ENCODE measurements at regions not wholly inside any gene's neighbourhood (a gene's known extent, or its start where the extent isn't known, plus 50 kb on each side); places are given as distances from the start of the nearest gene placed in this dataset.

DNA sequence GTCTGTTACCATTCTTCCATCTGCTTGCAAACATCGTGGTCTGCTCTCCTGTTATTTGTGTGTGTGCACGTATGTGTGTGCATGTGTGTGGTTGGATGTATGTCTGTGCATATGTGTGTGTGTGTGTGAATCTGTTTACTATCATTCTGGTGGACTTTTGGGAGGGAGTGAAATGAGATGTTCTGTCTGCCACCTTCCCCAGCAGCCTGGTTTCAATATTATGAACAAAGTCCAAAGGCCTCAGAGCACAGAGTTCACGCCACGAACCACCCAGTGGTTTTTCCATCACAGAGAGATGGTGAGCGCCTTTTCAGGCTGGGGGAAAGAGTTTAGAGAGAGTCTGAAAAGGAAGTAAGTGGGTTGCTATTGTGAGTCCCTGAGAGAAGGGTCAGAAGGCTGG lies 67.1 kb upstream of the YWHAQ start:
- Histone ChIP-seq H3F3A (ENCODE audit: low read length, unreplicated experiment) (no peaks in the 10 kb centered on the region), H3K9me2 (replicated peaks; ENCODE audit: low read length) (no peaks in the 10 kb centered on the region), H3K36me3 (ENCODE audit: low read depth, low read length) (no peaks in the 10 kb centered on the region), H4K20me1 (ENCODE audit: low read length) (no peaks in the 10 kb centered on the region), H3K9ac (ENCODE audit: low read length) (no peak overlapping the region), H3K27me3 (ENCODE audit: low read length) (no peaks in the 10 kb centered on the region), H3K79me2 (ENCODE audit: low read length) (no peaks in the 10 kb centered on the region), H3K27ac (ENCODE audit: low read length) (no peak overlapping the region), H3K4me2 (ENCODE audit: low read length) (no peak overlapping the region), H3K4me1 (ENCODE audit: insufficient read depth, low read length) (peaks cover 20% of the 10 kb centered on the region), H2AFZ (ENCODE audit: low read length) (no peak overlapping the region), H3K9me3 (ENCODE audit: low read length) (no peaks in the 10 kb centered on the region), H3K4me3 (ENCODE audit: low read length) (no peak overlapping the region)
- BruUV-seq (replicated peaks): no TSS peak
- no peak for DNase-seq
- intact Hi-C loops (cut with micrococcal nuclease): no loop called here
- no peak for ATAC-seq
- CTCF ChIA-PET: no interaction called here
- TF ChIP-seq, protein P1, sequence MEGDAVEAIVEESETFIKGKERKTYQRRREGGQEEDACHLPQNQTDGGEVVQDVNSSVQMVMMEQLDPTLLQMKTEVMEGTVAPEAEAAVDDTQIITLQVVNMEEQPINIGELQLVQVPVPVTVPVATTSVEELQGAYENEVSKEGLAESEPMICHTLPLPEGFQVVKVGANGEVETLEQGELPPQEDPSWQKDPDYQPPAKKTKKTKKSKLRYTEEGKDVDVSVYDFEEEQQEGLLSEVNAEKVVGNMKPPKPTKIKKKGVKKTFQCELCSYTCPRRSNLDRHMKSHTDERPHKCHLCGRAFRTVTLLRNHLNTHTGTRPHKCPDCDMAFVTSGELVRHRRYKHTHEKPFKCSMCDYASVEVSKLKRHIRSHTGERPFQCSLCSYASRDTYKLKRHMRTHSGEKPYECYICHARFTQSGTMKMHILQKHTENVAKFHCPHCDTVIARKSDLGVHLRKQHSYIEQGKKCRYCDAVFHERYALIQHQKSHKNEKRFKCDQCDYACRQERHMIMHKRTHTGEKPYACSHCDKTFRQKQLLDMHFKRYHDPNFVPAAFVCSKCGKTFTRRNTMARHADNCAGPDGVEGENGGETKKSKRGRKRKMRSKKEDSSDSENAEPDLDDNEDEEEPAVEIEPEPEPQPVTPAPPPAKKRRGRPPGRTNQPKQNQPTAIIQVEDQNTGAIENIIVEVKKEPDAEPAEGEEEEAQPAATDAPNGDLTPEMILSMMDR (conservative IDR thresholded peaks at IDR 0.05; ENCODE audit: low read depth, low read length): no peak
- TF ChIP-seq EZH2phosphoT487 (IDR thresholded peaks at IDR 0.05; ENCODE audit: borderline replicate concordance, low read length): no peak
- no peak for TF ChIP-seq EZH2 (IDR thresholded peaks at IDR 0.05; ENCODE audit: low read length, unreplicated experiment)
- POLR2A ChIA-PET (ENCODE audit: unreplicated experiment): no interaction called here

DNA sequence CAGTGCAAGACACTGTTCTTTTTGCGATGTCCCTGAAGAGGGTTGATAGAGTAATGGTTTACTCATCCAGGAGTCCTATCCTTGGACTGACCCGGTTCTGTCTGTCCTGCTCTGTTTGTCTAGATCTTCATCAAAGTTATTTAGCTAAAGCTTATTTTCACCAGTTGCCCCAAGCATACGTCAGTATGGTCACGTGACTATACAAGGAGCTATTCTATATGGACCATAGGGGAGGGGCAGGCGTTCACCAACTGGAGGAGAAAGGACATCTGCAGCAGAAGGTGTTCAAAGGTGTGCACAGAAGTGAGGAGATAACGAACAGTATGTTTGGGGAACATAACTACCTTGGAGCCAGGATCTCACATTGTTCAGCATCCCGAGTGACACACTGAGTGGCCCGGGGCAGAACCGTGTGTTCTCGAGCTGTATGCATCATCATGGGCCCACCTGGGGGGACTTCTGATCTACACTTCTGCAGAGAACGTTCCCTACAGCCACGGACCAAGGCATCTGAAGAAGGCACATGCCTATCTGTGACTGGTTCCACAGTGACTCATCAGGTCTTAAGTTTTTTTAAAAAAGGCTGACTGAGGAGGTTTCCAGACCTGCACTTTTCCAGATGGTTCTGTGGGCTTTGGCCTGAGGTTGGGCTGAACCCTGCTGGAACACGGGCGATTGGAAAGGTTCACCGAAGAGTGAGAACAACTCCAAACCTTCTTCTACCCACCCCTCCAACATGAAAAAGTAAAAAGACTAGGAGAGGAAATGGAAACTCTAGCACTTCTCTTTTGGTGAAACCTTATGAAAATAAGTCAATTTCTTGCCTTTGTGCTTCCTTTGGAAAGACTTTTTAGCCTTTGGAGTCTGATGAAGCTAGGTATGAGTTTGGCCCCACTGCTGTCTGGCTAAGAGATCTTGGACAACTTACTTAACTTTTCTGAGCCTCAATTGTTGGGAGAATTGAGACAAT lies 68.6 kb upstream of the YWHAQ start:
- peaks cover 32% of the 10 kb centered on the region for H3K4me1 ChIP-seq (ENCODE audit: insufficient read depth, low read length)
- H3K9me3 ChIP-seq (ENCODE audit: low read length): no peaks in the 10 kb centered on the region
- no peaks in the 10 kb centered on the region for H3F3A ChIP-seq (ENCODE audit: low read length, unreplicated experiment)
- no peaks in the 10 kb centered on the region for H3K27me3 ChIP-seq (ENCODE audit: low read length)
- no peak overlapping the region for H3K27ac ChIP-seq (ENCODE audit: low read length)
- no peaks in the 10 kb centered on the region for H3K36me3 ChIP-seq (ENCODE audit: low read depth, low read length)
- ATAC-seq (no peak), DNase-seq (peak; percentile 57)
- H3K9ac ChIP-seq (ENCODE audit: low read length): no peak overlapping the region
- no peak for TF ChIP-seq EZH2 (IDR thresholded peaks at IDR 0.05; ENCODE audit: low read length, unreplicated experiment)
- TF ChIP-seq EZH2phosphoT487 (IDR thresholded peaks at IDR 0.05; ENCODE audit: borderline replicate concordance, low read length): no peak
- TF ChIP-seq, protein P1 (conservative IDR thresholded peaks at IDR 0.05; ENCODE audit: low read depth, low read length): no peak
- intact Hi-C loops (cut with micrococcal nuclease): no loop called here
- no peak overlapping the region for H3K4me3 ChIP-seq (ENCODE audit: low read length)
- BruUV-seq (replicated peaks): no TSS peak
- no peaks in the 10 kb centered on the region for H3K9me2 ChIP-seq (replicated peaks; ENCODE audit: low read length)
- H4K20me1 ChIP-seq (ENCODE audit: low read length): no peaks in the 10 kb centered on the region
- POLR2A ChIA-PET (ENCODE audit: unreplicated experiment): no interaction called here
- H3K4me2 ChIP-seq (ENCODE audit: low read length): no peak overlapping the region
- CTCF ChIA-PET: interaction anchor here (0.7 kb wide), 1 partner anchor 85 kb away, joined by 10 read pairs; no protein-coding TSS in a partner anchor
- no peaks in the 10 kb centered on the region for H3K79me2 ChIP-seq (ENCODE audit: low read length)
- H2AFZ ChIP-seq (ENCODE audit: low read length): no peak overlapping the region

DNA sequence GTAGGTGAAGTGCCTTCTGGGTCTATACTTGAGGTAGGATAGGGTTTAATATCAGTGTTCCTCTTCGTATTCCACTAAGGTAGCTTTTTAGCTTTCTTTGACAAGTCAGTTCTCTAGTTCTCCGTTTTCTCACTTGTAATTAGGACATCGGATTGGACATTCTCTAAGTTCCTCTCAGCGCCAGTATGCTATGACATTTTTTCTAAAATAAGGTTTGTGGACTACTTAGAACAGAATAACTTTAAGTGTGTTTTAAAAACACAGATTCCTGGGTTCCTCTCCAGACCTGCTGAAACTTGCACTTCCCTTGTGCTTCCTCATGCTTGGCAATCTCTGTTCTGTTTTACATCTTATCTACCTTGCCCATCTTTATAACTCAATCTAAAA lies 69.3 kb upstream of the YWHAQ start:
- intact Hi-C loops (cut with micrococcal nuclease): no loop called here
- ChIA-PET CTCF (interaction anchor here (0.7 kb wide), 1 partner anchor 86 kb away, joined by 10 read pairs; no protein-coding TSS in a partner anchor), POLR2A (ENCODE audit: unreplicated experiment) (no interaction called here)
- BruUV-seq (replicated peaks): no TSS peak
- Histone ChIP-seq H3K79me2 (ENCODE audit: low read length) (no peaks in the 10 kb centered on the region), H3K9me3 (ENCODE audit: low read length) (no peaks in the 10 kb centered on the region), H2AFZ (ENCODE audit: low read length) (no peak overlapping the region), H3K27ac (ENCODE audit: low read length) (no peak overlapping the region), H3K9me2 (replicated peaks; ENCODE audit: low read length) (no peaks in the 10 kb centered on the region), H3K4me2 (ENCODE audit: low read length) (no peak overlapping the region), H3K4me1 (ENCODE audit: insufficient read depth, low read length) (peaks cover 35% of the 10 kb centered on the region), H3F3A (ENCODE audit: low read length, unreplicated experiment) (no peaks in the 10 kb centered on the region), H3K27me3 (ENCODE audit: low read length) (no peaks in the 10 kb centered on the region), H3K9ac (ENCODE audit: low read length) (no peak overlapping the region), H4K20me1 (ENCODE audit: low read length) (no peaks in the 10 kb centered on the region), H3K4me3 (ENCODE audit: low read length) (no peak overlapping the region), H3K36me3 (ENCODE audit: low read depth, low read length) (no peaks in the 10 kb centered on the region)
- TF ChIP-seq, protein P1 (conservative IDR thresholded peaks at IDR 0.05; ENCODE audit: low read depth, low read length): no peak
- TF ChIP-seq EZH2 (IDR thresholded peaks at IDR 0.05; ENCODE audit: low read length, unreplicated experiment) (no peak), EZH2phosphoT487 (IDR thresholded peaks at IDR 0.05; ENCODE audit: borderline replicate concordance, low read length) (no peak)
- ATAC-seq (no peak), DNase-seq (no peak)
